ENCODE measurements at regions not wholly inside any gene's neighbourhood (a gene's known extent, or its start where the extent isn't known, plus 50 kb on each side); places are given as distances from the start of the nearest gene placed in this dataset.
"Not testable (repeated sequence)": the region's sequence is repeated elsewhere in the genome, so short reads cannot be mapped to it uniquely, and the experiment has no call there.

DNA sequence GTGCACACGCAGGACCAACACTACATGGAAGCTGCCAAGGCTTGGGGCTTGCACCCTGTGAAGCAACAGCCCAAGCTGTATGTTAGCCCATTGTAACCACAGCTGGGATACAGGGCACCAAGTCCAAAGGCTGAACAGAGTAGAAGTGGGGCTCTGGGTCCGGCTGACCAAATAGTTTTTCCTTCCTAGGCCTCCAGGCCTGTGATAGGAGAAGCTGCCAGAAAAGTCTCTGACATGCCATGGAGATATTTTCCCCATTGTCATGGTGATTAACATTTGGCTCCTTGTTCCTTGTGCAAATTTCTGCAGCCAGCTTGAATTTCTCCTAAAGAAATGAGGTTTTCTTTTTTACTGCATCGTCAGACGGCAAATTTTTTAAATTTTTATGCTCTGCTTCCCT lies 941.2 kb downstream of the FAM181B start:
- Histone ChIP-seq H3K4me3 (no peak overlapping the region), H3K4me1 (no peaks in the 10 kb centered on the region), H3K27ac (no peak overlapping the region), H3K4me2 (no peak overlapping the region), H3K9me3 (peaks cover 4% of the 10 kb centered on the region; the same call in 2 of the 3 replicates)
- TF ChIP-seq HOXA7 (CRISPR knock-in tag; IDR thresholded peaks at IDR 0.05) (no peak), HEYL (CRISPR knock-in tag; IDR thresholded peaks at IDR 0.05) (no peak), JUNB (IDR thresholded peaks at IDR 0.05) (no peak), RCOR1 (IDR thresholded peaks at IDR 0.05; ENCODE audit: low read depth, low read length) (no peak), HOXB5 (CRISPR knock-in tag; IDR thresholded peaks at IDR 0.05) (no peak), CHD2 (IDR thresholded peaks at IDR 0.05; ENCODE audit: low read length, partially characterized antibody) (no peak), MYC (IDR thresholded peaks at IDR 0.05; ENCODE audit: borderline replicate concordance, low read length) (no peak), FOSL2 (IDR thresholded peaks at IDR 0.05) (no peak), FOSL2 (CRISPR knock-in tag; IDR thresholded peaks at IDR 0.05) (no peak), KDM5A (IDR thresholded peaks at IDR 0.05) (no peak), HDAC2 (IDR thresholded peaks at IDR 0.05) (no peak), RFX5 (IDR thresholded peaks at IDR 0.05) (no peak), TP53 (CRISPR knock-in tag; IDR thresholded peaks at IDR 0.05) (no peak), POLR2AphosphoS2 (conservative IDR thresholded peaks at IDR 0.05; ENCODE audit: low read length) (no peak), ZC3H11A (IDR thresholded peaks at IDR 0.05) (no peak)
- TF ChIP-seq, protein P1, sequence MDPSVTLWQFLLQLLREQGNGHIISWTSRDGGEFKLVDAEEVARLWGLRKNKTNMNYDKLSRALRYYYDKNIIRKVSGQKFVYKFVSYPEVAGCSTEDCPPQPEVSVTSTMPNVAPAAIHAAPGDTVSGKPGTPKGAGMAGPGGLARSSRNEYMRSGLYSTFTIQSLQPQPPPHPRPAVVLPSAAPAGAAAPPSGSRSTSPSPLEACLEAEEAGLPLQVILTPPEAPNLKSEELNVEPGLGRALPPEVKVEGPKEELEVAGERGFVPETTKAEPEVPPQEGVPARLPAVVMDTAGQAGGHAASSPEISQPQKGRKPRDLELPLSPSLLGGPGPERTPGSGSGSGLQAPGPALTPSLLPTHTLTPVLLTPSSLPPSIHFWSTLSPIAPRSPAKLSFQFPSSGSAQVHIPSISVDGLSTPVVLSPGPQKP (IDR thresholded peaks at IDR 0.05; ENCODE audit: low read depth, low read length) = no peak
- TF ChIP-seq, protein P2, sequence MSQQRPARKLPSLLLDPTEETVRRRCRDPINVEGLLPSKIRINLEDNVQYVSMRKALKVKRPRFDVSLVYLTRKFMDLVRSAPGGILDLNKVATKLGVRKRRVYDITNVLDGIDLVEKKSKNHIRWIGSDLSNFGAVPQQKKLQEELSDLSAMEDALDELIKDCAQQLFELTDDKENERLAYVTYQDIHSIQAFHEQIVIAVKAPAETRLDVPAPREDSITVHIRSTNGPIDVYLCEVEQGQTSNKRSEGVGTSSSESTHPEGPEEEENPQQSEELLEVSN (IDR thresholded peaks at IDR 0.05; ENCODE audit: borderline replicate concordance, low read depth) = no peak
- TF ChIP-seq, protein P3, sequence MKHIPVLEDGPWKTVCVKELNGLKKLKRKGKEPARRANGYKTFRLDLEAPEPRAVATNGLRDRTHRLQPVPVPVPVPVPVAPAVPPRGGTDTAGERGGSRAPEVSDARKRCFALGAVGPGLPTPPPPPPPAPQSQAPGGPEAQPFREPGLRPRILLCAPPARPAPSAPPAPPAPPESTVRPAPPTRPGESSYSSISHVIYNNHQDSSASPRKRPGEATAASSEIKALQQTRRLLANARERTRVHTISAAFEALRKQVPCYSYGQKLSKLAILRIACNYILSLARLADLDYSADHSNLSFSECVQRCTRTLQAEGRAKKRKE (CRISPR knock-in tag; IDR thresholded peaks at IDR 0.05; ENCODE audit: low read depth) = no peak
- DNase-seq (ENCODE audit: low read depth in 1 of 2, low spot score in 1 of 2) (no peak), ATAC-seq (no peak), FAIRE-seq (no peak)
- POLR2A ChIA-PET = no interaction called here
- 3% methylated on average over 4 of the region's 4 CpGs for WGBS (ENCODE audit: missing lambda C conversion rate)
- CTCF ChIA-PET = no interaction called here

DNA sequence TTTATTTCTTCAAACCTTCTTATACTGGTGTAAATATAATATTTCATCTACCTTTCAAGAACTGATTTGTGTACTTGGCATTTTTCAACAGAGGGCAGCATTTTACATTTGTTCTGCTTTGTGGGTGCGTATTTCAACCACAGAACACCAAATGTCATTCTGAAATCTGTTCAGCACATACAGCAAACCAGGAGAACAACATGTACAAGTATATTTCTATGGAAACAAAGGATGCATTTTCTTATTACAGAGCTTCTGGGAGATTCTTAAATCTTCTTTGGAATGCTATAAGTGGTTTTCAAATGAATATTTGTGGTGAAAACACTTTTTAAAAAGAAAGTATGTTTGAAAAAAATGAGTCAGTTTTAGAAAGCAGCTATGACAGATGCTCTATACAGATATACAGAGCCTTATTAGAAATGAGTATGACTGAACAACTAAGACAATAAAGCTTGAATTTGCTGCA lies 946.0 kb downstream of the FAM181B start:
- Histone ChIP-seq H3K9me3 (no peaks in the 10 kb centered on the region), H3K4me1 (no peaks in the 10 kb centered on the region), H3K27ac (no peak overlapping the region), H3K4me3 (no peak overlapping the region), H3K4me2 (no peak overlapping the region)
- ChIA-PET CTCF (no interaction called here), POLR2A (no interaction called here)
- FAIRE-seq = no peak
- WGBS (ENCODE audit: missing lambda C conversion rate) = 3% methylated on average over 1 of the region's 1 CpG
- DNase-seq (ENCODE audit: low read depth in 1 of 2, low spot score in 1 of 2) = no peak
- TF ChIP-seq CBX8 (IDR thresholded peaks at IDR 0.05) (no peak), RCOR1 (IDR thresholded peaks at IDR 0.05; ENCODE audit: low read depth, low read length) (no peak), HDAC2 (IDR thresholded peaks at IDR 0.05) (no peak)
- TF ChIP-seq, protein P4, sequence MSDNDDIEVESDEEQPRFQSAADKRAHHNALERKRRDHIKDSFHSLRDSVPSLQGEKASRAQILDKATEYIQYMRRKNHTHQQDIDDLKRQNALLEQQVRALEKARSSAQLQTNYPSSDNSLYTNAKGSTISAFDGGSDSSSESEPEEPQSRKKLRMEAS (IDR thresholded peaks at IDR 0.05) = no peak
- ATAC-seq = no peak

DNA sequence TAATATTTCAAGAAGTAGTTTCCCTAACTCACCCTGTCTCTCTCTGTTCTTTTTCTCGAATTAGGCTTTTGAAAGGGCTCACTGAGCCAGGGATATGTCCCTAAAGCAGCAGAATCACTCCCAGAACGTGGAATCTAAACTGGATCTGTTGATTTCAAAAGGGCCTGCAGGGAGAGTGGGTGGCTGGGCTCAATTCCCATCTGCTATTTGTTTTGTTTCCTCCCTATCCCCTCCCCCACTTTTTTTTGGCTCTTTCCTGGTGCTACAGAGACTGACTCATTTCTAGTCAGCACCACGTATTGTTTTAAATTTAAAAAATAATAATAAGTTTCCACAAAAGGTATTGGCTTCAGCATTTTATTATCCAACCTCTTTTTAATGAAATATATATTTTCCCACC lies 961.5 kb downstream of the FAM181B start:
- Histone ChIP-seq H3K27ac (no peak overlapping the region), H3K4me2 (no peak overlapping the region), H3K4me1 (no peaks in the 10 kb centered on the region), H3K9me3 (no peaks in the 10 kb centered on the region), H3K4me3 (no peak overlapping the region)
- TF ChIP-seq POLR2AphosphoS2 (conservative IDR thresholded peaks at IDR 0.05; ENCODE audit: low read length) = no peak
- no peak for TF ChIP-seq RFX5 (IDR thresholded peaks at IDR 0.05)
- TF ChIP-seq KDM5A (IDR thresholded peaks at IDR 0.05) = no peak
- no peak for TF ChIP-seq ZFP36 (IDR thresholded peaks at IDR 0.05; ENCODE audit: borderline replicate concordance, partially characterized antibody)
- no peak for TF ChIP-seq HEYL (CRISPR knock-in tag; IDR thresholded peaks at IDR 0.05)
- TF ChIP-seq GATA3 (IDR thresholded peaks at IDR 0.05; ENCODE audit: borderline replicate concordance) = no peak
- TF ChIP-seq, protein P5, sequence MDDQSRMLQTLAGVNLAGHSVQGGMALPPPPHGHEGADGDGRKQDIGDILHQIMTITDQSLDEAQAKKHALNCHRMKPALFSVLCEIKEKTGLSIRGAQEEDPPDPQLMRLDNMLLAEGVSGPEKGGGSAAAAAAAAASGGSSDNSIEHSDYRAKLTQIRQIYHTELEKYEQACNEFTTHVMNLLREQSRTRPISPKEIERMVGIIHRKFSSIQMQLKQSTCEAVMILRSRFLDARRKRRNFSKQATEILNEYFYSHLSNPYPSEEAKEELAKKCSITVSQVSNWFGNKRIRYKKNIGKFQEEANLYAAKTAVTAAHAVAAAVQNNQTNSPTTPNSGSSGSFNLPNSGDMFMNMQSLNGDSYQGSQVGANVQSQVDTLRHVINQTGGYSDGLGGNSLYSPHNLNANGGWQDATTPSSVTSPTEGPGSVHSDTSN (IDR thresholded peaks at IDR 0.05) = no peak
- no peak for TF ChIP-seq CEBPB (IDR thresholded peaks at IDR 0.05)
- TF ChIP-seq, protein P1 (IDR thresholded peaks at IDR 0.05; ENCODE audit: low read depth, low read length) = no peak
- TF ChIP-seq, protein P6, sequence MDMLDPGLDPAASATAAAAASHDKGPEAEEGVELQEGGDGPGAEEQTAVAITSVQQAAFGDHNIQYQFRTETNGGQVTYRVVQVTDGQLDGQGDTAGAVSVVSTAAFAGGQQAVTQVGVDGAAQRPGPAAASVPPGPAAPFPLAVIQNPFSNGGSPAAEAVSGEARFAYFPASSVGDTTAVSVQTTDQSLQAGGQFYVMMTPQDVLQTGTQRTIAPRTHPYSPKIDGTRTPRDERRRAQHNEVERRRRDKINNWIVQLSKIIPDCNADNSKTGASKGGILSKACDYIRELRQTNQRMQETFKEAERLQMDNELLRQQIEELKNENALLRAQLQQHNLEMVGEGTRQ (IDR thresholded peaks at IDR 0.05) = no peak
- TF ChIP-seq SMC3 (IDR thresholded peaks at IDR 0.05) = no peak
- TF ChIP-seq FOXS1 (CRISPR knock-in tag; IDR thresholded peaks at IDR 0.05) = no peak
- TF ChIP-seq ZSCAN20 (CRISPR knock-in tag; IDR thresholded peaks at IDR 0.05) = no peak
- 1% methylated on average over 3 of the region's 3 CpGs for WGBS (ENCODE audit: missing lambda C conversion rate)
- ChIA-PET POLR2A (no interaction called here), CTCF (no interaction called here)
- FAIRE-seq (no peak), ATAC-seq (no peak), DNase-seq (ENCODE audit: low read depth in 1 of 2, low spot score in 1 of 2) (no peak)

DNA sequence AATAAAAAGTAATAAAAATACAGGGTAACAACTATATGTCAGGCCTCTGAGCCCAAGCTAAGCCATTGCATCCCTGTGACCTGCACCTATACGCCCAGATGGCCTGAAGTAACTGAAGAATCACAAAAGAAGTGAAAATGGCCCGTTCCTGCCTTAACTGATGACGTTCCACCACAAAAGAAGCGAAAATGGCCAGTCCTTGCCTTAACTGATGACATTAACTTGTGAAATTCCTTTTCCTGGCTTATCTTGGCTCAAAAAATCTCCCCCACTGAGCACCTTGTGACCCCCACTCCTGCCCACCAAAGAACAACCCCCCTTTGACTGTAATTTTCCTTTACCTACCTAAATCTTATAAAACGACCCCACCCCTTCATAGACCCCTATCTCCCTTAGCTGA lies 963.8 kb downstream of the FAM181B start:
- H3K27ac ChIP-seq; CTCF ChIA-PET; ATAC-seq; POLR2A ChIA-PET; H3K9me3 ChIP-seq; FAIRE-seq; DNase-seq (ENCODE audit: low read depth in 1 of 2, low spot score in 1 of 2); H3K4me3 ChIP-seq; H3K4me2 ChIP-seq; H3K4me1 ChIP-seq: not testable (repeated sequence)
- 0% methylated on average over 5 of the region's 5 CpGs for WGBS (ENCODE audit: missing lambda C conversion rate)
